ENCODE measurements at regions not wholly inside any gene's neighbourhood (a gene's known extent, or its start where the extent isn't known, plus 50 kb on each side); places are given as distances from the start of the nearest gene placed in this dataset.
A peak's percentile ranks its signal among the peaks of the same experiment; 100 is the strongest.

DNA sequence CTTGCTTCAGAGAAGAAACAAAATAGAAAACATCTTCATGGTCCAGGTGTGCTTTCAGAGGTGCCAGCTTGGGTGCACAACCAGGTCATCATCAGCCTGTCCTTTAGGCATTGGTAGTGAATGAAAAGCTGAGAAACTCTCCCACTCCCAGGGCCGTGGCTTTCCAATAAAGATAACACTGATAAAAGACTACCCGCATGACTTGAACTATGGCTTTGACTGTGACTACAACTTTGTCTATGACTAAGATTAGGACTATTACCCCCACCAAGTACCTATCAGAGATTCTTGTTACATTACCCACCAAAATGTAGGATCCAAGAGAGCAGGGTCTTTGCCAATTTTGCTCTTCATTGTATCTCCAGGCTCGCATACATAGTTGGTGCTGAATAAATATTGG is 115.2 kb downstream of the EDEM1 start:
- no peak for DNase-seq (ENCODE audit: low read depth)
- H3K4me3 ChIP-seq (replicated peaks; ENCODE audit: low read depth, low read length): no peak overlapping the region
- TF ChIP-seq, protein P1, sequence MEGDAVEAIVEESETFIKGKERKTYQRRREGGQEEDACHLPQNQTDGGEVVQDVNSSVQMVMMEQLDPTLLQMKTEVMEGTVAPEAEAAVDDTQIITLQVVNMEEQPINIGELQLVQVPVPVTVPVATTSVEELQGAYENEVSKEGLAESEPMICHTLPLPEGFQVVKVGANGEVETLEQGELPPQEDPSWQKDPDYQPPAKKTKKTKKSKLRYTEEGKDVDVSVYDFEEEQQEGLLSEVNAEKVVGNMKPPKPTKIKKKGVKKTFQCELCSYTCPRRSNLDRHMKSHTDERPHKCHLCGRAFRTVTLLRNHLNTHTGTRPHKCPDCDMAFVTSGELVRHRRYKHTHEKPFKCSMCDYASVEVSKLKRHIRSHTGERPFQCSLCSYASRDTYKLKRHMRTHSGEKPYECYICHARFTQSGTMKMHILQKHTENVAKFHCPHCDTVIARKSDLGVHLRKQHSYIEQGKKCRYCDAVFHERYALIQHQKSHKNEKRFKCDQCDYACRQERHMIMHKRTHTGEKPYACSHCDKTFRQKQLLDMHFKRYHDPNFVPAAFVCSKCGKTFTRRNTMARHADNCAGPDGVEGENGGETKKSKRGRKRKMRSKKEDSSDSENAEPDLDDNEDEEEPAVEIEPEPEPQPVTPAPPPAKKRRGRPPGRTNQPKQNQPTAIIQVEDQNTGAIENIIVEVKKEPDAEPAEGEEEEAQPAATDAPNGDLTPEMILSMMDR (IDR thresholded peaks at IDR 0.05; ENCODE audit: low read length, missing control alignments): no peak

GRCh38 chr3:5304188-5304587 is 116.7 kb downstream of the EDEM1 start:
- no peak for DNase-seq (ENCODE audit: low read depth)
- H3K4me3 ChIP-seq (replicated peaks; ENCODE audit: low read depth, low read length): no peak overlapping the region
- TF ChIP-seq, protein P1 (IDR thresholded peaks at IDR 0.05; ENCODE audit: low read length, missing control alignments): no peak

DNA sequence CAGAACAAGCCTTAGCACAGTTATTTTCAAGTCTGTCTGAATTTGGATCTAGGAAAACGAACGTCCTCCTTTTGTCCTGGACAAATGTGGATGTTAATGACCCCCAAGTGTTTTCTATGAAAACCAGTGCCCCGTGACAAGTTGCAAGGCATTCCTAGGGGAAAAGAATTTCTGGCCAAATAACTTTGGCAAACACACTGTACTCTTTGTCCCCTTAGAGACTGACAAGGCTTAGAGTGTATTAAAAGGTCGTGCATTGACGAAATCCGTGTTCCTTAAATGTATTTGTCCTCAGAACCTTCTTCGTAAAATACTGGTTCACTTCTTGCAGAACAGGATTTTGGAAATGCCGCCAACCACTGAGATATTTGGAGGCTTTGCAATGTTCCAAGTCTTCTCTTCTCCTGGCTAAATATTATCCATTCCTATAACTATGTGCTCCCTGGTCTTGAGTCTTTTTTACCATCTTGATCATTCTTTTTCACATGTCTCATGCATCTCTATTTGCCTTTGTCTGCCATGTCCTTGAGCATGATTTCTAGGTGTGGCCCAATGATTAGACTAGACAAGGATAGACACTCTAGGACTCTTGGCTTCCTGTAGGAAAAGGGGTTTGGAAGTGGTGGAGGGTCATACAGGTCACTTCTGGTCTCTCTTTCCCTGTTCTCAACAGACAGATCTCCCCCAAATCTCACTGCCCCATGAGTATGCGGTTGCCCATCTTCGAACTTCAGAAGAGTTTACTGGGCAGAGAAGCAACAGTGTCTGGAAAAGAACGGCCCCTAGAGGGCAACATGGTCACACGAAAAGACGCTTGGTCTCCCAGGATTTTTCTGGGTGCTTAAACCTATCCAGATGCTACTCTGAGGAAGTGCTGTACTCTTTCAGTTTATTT is 117.5 kb downstream of the EDEM1 start:
- DNase-seq (ENCODE audit: low read depth): peak; percentile 41
- TF ChIP-seq, protein P1 (IDR thresholded peaks at IDR 0.05; ENCODE audit: low read length, missing control alignments): peak; percentile 55
- no peak overlapping the region for H3K4me3 ChIP-seq (replicated peaks; ENCODE audit: low read depth, low read length)

DNA sequence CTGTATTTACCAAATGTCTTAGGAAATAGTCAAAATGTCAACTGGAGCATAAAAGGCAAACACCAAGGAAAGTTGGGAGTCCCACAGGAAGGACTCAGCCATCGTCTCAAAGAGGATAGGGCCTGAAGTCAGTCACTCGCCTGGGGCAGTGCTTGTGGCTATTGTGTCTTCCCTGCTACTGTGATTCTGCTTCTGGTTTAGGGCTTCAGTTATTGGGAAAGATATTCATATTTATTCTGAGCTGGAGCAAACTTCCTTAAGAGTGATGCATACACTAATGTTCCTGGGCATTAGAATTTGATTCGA is 118.1 kb downstream of the EDEM1 start:
- DNase-seq (ENCODE audit: low read depth): no peak
- TF ChIP-seq, protein P1 (IDR thresholded peaks at IDR 0.05; ENCODE audit: low read length, missing control alignments): no peak
- H3K4me3 ChIP-seq (replicated peaks; ENCODE audit: low read depth, low read length): no peak overlapping the region

DNA sequence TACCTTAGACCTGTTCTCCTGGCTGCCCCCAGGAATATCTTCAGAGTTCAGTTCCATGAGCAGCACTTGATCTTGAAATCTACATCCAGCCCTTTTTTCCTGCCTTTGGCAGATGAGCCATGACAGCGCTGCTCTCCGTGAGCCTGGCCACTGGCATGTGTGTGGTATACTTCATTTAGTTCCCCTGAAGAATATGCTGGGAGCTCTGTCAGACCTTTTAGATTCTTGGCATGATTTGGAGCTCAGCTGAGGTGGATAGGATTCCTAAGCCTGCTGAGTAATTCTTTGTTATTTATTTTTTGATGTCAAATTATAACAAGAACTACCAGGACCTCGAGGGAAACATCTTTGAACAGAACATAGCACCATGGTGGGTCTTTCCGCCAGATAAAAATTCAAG is 121.7 kb downstream of the EDEM1 start:
- TF ChIP-seq, protein P1 (IDR thresholded peaks at IDR 0.05; ENCODE audit: low read length, missing control alignments): no peak
- no peak for DNase-seq (ENCODE audit: low read depth)
- no peak overlapping the region for H3K4me3 ChIP-seq (replicated peaks; ENCODE audit: low read depth, low read length)

GRCh38 chr3:5309602-5310001 is 122.1 kb downstream of the EDEM1 start:
- H3K4me3 ChIP-seq (replicated peaks; ENCODE audit: low read depth, low read length): no peak overlapping the region
- DNase-seq (ENCODE audit: low read depth): no peak
- TF ChIP-seq, protein P1 (IDR thresholded peaks at IDR 0.05; ENCODE audit: low read length, missing control alignments): no peak

DNA sequence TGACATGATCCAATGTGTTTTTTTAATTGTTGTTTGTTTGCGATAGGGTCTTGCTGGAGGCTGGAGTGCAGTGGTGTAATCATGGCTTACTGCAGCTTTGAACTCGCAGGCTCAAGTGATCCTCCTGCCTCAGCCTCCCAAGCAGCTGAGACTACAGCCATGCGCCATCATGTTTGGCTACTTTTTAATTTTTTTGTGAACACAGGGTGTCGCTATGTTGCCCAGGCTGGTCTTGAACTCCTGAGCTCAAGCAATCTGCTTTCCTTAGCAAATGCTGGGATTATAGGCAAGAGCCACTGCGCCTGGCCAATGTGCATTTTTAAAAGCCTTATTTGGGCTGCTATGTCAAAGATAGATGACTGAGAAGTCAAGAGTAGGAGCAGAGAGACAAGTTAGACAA is 123.0 kb downstream of the EDEM1 start:
- TF ChIP-seq, protein P1 (IDR thresholded peaks at IDR 0.05; ENCODE audit: low read length, missing control alignments): no peak
- no peak overlapping the region for H3K4me3 ChIP-seq (replicated peaks; ENCODE audit: low read depth, low read length)
- no peak for DNase-seq (ENCODE audit: low read depth)
